Prostate gland (tissue), 2 donors: ENCODE measurements at regions not wholly inside any gene's neighbourhood (a gene's known extent, or its start where the extent isn't known, plus 50 kb on each side); places are given as distances from the start of the nearest gene placed in this dataset.

Experiments used
- DNase-seq: peaks from one replicate; pipeline ENCODE4 v3.0.0-alpha.2; 2019; ENCODE audit warnings: low spot score
- H3K27ac ChIP-seq, 2 donors: fragments of 200-600 bp; sonication (generic); 2 replicates each; pipeline ENCODE4 v1.5.1; 2017 to 2019
- H3K27me3 ChIP-seq: fragments of 200-600 bp; sonication (generic); replicated peaks from 2 replicates; pipeline ENCODE4 v1.5.1; 2019; ENCODE audit not compliant: insufficient read depth
- H3K36me3 ChIP-seq, 2 donors: fragments of 200-600 bp; sonication (generic); 1 replicate in 1 of 2; 2 replicates in 1 of 2; pipeline versions ENCODE4 v1.5.1 to v1.8.1; 2017 to 2019
- H3K4me1 ChIP-seq: fragments of 200-600 bp; sonication (generic); replicated peaks from 2 replicates; pipeline ENCODE4 v1.5.1; 2019
- H3K4me3 ChIP-seq, 2 donors: fragments of 200-600 bp; sonication (generic); 2 replicates each; pipeline ENCODE4 v1.5.1; 2017 to 2019
- H3K9me3 ChIP-seq: fragments of 200-600 bp; sonication (generic); 2 replicates; pipeline ENCODE4 v1.5.1; 2017
- CTCF ChIP-seq, 4 experiments: fragments of 200-600 bp in 2 of 4; fragments of 450-650 bp in 2 of 4; sonication (generic) in 2 of 4; IDR thresholded peaks; 1 replicate in 3 of 4; 2 replicates in 1 of 4; pipeline ENCODE4 v1.5.1; 2016 to 2019; ENCODE audit warnings: antibody characterized with exemption in 4 of 4, mild to moderate bottlenecking in 2 of 4, moderate library complexity in 2 of 4
- POLR2A ChIP-seq: fragments of 450-650 bp; IDR thresholded peaks from one replicate; pipeline ENCODE4 v1.6.1; 2016; ENCODE audit warnings: antibody characterized with exemption, mild to moderate bottlenecking
- POLR2AphosphoS5 ChIP-seq: sonication (generic); formaldehyde crosslinking; IDR thresholded peaks from one replicate; pipeline ENCODE4 v1.6.1; 2017; ENCODE audit warnings: antibody characterized with exemption
- WGBS: methylation state at CpG from one replicate; pipeline ENCODE4 v1.1.5; 2018; 5-methylcytosine and 5-hydroxymethylcytosine counted together
- intact Hi-C: fragments of 100-400 bp; cut with DNase I; formaldehyde crosslinking; loops from one replicate; pipeline ENCODE4 v1.14.2; 2022

- no peak for TF ChIP-seq POLR2A
- no peak for TF ChIP-seq POLR2AphosphoS5
- TF ChIP-seq CTCF (IDR thresholded peaks at IDR 0.05) = no peak
- H3K27me3 ChIP-seq = no peaks in the 10 kb centered on the region
- no peak overlapping the region for H3K27ac ChIP-seq
- H3K4me1 ChIP-seq = no peaks in the 10 kb centered on the region
- H3K4me3 ChIP-seq = no peak overlapping the region
- H3K9me3 ChIP-seq = no peaks in the 10 kb centered on the region
- intact Hi-C loops = no loop called here
- no peak for DNase-seq
- no peaks in the 10 kb centered on the region for H3K36me3 ChIP-seq
Observed at GRCh38 chr2:576292-576691, 100.9 kb downstream of the TMEM18 start.

- WGBS = 85% methylated on average over 1 of the region's 1 CpG
- intact Hi-C loops = no loop called here
- no peak for TF ChIP-seq POLR2AphosphoS5
- TF ChIP-seq POLR2A = no peak
Observed at GRCh38 chr2:575727-576236, 101.4 kb downstream of the TMEM18 start.

GRCh38 chr2:575030-575726 is 102.0 kb downstream of the TMEM18 start:
- no peak for DNase-seq
- 87% methylated on average over 14 of the region's 14 CpGs for WGBS
- H3K4me3 ChIP-seq = no peak overlapping the region
- H3K9me3 ChIP-seq = no peaks in the 10 kb centered on the region
- H3K27me3 ChIP-seq = no peaks in the 10 kb centered on the region
- intact Hi-C loops = no loop called here
- no peaks in the 10 kb centered on the region for H3K36me3 ChIP-seq
- no peak for TF ChIP-seq POLR2AphosphoS5
- TF ChIP-seq CTCF (IDR thresholded peaks at IDR 0.05) = no peak
- no peak for TF ChIP-seq POLR2A
- H3K4me1 ChIP-seq = no peaks in the 10 kb centered on the region
- H3K27ac ChIP-seq = no peak overlapping the region

More at GRCh38 chr2:575727-576236, 101.4 kb downstream of the TMEM18 start:
- Histone ChIP-seq H3K4me3 (no peak overlapping the region), H3K27ac (no peak overlapping the region), H3K4me1 (no peaks in the 10 kb centered on the region), H3K27me3 (no peaks in the 10 kb centered on the region), H3K36me3 (no peaks in the 10 kb centered on the region), H3K9me3 (no peaks in the 10 kb centered on the region)
- no peak for DNase-seq

GRCh38 chr2:573805-574392 is 103.3 kb downstream of the TMEM18 start:
- H3K4me3 ChIP-seq = no peak overlapping the region
- 65% methylated on average over 6 of the region's 6 CpGs for WGBS
- no peaks in the 10 kb centered on the region for H3K27me3 ChIP-seq
- no peak overlapping the region for H3K27ac ChIP-seq
- intact Hi-C loops = no loop called here
- H3K4me1 ChIP-seq = no peaks in the 10 kb centered on the region
- TF ChIP-seq POLR2A = no peak
- TF ChIP-seq CTCF (IDR thresholded peaks at IDR 0.05) = no peak
- no peaks in the 10 kb centered on the region for H3K9me3 ChIP-seq
- no peak for DNase-seq
- H3K36me3 ChIP-seq = no peaks in the 10 kb centered on the region

GRCh38 chr2:573025-573424 is 104.2 kb downstream of the TMEM18 start:
- Histone ChIP-seq H3K27ac (no peak overlapping the region), H3K36me3 (no peaks in the 10 kb centered on the region), H3K27me3 (no peaks in the 10 kb centered on the region), H3K4me1 (no peaks in the 10 kb centered on the region), H3K4me3 (no peak overlapping the region), H3K9me3 (no peaks in the 10 kb centered on the region)
- no peak for DNase-seq
- intact Hi-C loops = no loop called here
- TF ChIP-seq POLR2A (no peak), POLR2AphosphoS5 (no peak), CTCF (IDR thresholded peaks at IDR 0.05) (no peak)
- 85% methylated on average over 9 of the region's 9 CpGs for WGBS
